GM19397 (cell line): ENCODE measurements at regions not wholly inside any gene's neighbourhood (a gene's known extent, or its start where the extent isn't known, plus 50 kb on each side); places are given as distances from the start of the nearest gene placed in this dataset.

Source experiments
- ATAC-seq: cut with Tn5 transposase; IDR thresholded peaks from one replicate; pipeline ENCODE4 v1.9.1; 2021; ENCODE audit warnings: mild to moderate bottlenecking, moderate library complexity; ENCODE audit not compliant: unreplicated experiment

DNA sequence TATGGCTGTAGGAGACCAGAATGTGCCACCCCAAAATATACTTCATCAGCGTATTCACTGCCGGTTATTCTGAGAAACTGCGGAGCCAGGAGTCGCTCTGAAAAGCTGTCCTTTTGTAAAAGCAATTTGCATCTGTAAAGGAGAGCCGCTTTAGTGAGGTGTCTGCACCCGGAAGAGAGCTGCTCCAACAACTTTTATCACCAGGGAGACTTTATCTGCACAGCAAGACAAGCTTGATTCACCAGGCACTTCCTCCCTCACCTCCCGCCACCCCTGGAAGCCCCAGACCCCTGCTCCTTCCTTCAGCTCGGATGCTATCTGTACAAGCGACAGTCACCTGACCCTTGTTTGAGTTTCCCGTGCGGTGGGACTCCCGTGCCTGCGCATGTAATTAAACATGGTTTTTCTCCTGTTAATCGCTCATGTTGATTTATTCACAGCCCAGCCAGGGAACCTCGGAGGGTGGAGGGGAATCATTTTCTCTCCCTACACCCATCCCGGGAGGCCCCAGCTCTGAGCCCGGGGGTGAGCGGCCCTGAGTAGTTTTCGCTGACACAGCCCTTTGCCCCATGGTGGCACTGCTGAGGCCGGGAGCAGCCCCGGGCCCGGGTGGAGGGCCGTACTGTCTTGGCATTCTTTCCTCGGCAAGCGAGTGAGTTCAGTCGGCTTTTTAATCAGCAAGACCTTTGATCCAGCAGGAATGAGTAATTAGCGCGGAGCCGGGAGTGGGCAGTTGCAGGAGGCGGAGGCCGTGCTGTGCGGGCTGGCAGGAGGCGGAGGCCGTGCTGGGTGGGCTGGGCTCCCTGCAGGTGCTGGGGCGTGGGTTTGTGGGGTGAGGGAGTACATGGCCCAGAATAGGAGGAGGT is 222.7 kb upstream of the CIBAR2 start:
- no peak for ATAC-seq

- ATAC-seq, result no peak
Observed at GRCh38 chr16:85335584-85336491, 223.6 kb upstream of the CIBAR2 start.

DNA sequence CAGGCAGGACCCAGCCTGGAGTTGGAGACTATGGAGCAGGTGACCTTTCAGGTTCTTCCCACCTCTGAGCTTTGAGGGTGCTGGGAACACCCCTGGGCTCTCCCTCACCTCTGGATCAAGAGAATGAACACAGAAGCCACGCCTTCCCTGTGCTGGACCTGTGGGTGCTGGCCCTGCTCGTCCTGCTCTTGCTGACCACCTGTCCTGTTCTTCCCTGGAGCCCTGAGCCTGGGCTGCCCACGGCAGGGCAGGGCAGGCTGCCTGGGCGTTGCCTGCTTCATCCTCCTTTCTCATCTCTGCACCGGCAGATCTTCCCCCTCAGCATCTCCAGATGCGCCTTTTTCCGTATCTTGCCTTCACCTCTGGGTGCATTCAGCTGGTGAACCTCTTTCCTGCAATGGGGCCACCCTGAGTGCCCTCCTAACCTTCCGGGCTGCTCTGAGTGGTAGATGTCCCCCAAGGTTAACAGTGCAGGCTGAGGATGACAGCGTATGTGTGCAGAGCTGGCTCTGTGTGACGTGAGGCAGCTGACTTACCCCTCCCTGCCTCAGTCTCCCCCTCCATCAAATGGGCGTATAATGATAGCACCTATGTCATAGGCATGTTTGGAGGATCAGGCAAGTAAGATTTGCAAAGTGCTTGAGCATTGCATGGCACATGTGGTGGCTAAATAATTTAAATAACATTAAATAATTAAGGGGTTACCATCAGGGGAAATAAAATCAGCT is 225.8 kb upstream of the CIBAR2 start:
- ATAC-seq, result no peak

DNA sequence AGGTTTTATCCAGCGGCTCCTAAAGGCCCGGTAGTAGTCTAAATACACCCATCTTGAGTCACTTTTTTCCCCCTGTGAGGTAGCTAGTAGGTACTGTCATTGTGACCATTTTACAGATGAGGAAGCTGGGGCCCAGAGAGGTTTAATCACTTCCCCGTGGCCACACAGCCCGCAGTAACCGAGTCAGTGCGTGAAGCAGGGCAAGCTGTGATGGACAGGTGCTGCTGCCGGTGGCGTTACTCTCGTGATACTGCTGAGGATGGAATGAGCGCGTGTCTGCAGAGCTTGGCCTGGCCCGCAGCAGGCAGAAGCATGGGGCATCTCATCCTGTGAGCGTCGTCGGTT is 226.3 kb upstream of the CIBAR2 start:
- ATAC-seq, result no peak

DNA sequence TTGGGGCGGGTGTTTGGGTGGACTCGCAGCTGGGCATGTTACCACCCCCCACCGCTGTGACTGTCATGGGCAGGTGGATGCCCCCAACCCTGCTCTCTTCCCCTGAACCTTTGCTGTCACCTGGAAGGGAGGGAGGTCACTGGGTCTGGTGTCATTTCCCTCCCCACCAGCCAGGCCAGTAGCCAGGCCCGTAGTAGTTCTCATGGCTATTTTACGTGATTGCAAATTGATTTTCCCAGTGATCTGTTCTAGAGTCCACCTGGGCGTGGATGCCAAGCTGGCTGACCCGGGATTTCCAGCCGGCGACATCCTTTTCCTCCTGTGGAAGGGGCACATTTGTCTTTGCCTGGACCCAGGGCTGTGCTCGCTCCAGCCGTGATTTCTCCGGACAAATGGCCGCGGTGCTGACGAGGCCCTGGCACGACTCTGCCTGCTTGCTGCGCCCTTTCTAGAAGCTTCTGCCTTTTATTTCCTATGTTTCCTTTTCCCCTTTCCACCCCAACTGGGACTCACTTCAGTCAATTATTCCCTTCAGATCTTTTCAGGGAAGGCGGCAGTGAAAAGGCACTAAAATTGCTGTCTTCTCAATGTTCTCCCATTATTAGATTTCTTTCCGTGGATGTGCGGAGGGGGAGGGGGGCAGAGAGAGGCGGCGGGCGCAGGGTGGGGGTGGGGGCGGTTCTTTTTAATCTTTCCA is 226.9 kb upstream of the CIBAR2 start:
- no peak for ATAC-seq

- ATAC-seq, result no peak
Observed at GRCh38 chr16:85341972-85342695, 229.9 kb upstream of the CIBAR2 start.

DNA sequence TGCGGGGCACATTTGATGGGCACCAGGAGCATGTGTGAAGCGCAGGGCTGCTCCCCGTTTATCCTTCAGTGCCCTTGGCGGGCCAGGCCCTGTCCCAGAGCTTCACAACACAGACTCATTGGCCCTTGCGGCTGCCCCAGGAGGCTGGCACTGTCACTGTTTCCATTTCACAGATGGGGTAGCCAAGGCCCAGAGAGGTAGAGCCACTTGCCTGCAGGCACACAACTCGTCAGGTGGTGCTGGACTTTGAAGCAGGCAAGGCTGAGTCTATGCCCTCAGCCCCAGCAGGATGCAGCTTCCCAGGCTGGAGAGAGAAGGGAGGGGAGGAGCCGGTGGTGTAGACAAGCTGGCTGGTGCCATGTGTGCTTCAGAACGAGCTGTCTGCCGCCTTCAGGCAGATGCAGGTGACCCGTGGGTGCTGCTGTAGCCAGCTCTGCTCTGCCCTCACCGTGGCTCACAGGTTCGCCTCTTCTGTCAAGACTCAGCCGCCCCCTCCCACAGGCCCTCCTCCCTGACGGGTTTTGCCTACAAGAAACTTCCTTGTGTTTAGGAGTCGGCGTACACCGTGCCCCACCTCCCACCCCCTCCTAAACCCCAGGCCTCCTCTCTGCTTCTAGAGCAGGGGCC is 232.3 kb upstream of the CIBAR2 start:
- no peak for ATAC-seq

DNA sequence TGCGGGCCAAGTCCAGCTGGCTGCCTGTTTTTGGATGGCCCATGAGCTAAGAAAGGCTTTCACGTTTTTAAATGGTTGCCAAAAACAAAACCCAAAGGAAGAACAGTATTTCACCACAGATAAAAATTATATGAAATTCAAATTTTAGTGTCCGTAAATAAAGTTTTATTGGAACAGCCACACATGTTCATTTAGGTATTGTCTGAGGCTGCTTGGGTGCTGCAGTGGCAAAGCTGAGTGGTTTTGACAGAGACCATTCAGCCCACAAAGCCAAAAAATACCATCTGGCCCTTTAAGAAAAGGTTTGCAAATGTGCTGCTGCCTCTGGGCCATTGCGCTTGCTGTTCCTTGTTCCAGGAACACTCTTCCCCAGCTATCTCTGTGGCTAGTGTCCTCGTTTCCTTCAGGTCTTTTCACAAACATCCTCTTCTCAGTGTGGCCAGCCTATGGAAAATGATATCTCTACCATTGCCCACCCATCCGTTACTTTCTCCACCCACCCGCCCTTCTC is 232.9 kb upstream of the CIBAR2 start:
- no peak for ATAC-seq

DNA sequence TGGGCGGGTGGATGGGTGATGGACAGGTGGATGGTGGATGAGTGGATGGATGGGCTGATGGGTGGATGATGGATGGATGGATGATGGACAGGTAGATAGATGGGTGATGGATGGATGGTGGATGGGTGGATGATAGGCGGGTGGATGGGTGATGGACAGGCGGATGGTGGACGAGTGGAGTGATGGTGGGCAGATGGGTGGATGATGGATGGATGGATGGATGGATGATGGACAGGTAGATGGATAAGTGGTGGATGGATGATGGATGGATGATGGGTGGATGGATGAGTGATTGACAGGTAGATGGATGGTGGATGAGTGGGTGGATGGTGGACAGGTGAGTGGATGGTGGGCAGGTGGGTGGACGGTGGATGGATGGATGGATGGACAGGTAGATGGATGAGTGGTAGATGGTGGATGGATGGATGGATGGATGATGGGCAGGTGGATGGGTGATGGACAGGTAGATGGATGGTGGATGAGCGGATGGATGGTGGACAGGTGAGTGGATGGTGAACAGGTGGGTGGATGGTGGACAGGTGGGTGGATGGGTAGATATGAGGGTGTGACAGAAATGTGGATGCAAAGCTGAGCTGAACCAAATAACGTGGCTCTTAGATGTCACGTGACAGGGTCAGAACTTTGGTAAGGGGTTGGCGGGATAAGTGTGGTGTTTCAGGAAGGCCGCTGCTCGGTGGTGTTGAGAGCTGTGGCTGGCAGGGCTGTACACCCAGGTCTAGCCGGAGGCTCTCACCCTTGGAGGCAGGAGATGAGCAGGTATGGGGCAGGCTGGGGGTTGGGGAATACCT is 234.3 kb upstream of the CIBAR2 start:
- no peak for ATAC-seq

DNA sequence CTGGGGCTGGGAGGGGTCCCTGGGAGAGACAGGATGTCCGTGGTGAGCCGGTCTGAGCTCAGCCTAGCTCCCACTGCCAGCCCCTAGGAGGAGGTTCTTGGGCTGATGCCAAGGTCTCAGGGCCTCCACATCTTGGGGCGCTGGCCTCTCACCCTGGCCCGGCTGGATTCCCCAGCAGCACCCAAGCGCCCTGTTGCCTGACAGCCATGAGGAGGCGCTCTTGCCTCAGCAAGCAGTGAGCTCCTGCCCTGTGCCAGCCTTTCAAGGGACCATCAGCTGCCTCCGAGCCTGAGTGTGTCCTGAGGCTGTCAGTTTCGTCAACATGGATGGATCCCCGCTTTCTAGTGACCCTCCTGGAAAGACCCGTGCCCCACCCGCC is 234.9 kb upstream of the CIBAR2 start:
- ATAC-seq, result no peak

DNA sequence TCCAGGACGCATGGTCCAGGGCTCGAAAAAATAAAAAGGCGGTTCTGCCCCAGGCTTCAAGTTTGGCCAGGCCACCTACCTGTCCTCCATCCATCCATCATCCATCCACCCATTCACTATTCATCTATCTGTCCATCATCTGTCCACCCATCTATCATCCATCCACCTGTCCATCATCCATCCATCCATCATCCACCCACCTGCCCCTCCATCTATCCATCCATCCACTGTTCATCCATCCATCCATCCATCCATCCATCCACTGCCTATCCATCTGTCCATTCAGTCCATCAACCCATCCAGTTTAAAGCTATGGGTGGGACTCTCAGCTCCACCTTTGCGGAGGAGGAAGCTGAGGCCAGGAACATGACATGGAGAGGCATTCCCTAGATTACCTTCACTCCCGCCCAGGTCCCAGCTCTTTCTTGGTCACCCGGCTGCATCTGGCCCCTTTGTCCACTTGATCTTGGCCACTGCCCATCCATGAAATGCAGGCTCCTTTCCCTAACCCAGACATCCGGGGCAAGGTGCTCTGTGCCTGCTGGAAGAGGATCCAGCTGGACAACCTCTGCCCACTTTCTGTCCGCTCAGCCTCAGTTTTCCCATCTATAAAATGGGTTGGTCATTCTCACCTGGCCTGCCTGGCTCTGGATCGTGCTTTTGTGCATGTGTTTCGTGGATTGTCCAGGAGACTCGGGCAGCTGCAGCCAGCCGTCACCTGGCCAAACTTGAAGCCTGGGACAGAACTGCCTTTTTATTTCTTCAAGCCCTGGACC is 236.0 kb upstream of the CIBAR2 start:
- no peak for ATAC-seq

GRCh38 chr16:85348911-85349334 is 236.7 kb upstream of the CIBAR2 start:
- ATAC-seq, result no peak

GRCh38 chr16:85349365-85350145 is 237.3 kb upstream of the CIBAR2 start:
- ATAC-seq, result no peak

DNA sequence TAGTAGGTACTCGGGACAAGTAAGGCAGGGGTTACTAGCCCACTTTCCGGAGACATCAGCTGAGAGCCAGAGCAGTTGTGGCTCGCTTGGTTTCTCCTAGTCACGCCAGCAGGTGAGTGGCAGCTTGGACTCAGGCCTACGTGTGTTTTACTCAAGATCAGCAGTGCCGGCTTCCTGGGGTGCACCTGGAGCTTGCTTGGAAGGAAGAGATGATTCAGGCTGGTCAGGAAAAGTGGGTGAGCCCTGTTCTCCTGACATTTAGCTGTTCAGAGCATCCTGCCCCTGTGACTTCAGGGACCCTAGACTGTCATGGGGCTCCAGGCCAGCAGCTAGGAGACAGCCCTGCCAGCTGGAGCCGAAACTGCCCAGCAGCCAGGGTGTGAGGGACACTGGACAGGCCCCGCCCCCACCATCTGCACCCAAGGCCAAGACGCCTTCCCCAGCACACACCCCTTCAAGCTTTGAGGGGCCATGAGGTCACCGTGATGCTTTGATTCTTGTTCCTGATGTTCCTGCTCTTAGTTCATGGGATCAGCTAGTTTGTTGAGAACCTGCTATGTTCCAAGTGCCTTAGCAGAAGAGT is 238.0 kb upstream of the CIBAR2 start:
- no peak for ATAC-seq

DNA sequence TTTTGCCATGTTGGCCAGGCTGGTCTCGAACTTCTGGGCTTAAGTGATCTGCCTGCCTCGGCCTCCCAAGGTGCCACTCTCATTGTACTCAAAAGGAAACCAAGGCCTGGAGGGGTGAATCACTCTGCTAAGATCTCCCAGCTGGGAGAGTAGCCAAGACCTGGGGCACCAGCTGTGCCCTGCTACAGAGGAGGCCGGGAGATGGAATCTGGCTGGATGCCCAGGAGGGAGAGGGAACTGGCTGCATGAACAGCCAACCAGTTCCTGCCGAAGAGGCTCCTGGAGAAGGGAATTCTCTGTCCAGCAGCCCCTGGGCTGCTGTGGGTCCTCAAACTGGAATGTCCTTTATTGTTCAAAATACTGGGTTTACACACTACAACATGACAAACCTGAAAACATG is 238.7 kb upstream of the CIBAR2 start:
- no peak for ATAC-seq

- ATAC-seq, result no peak
Observed at GRCh38 chr16:85353013-85353412, 240.7 kb upstream of the CIBAR2 start.
